ENCODE measurements at regions not wholly inside any gene's neighbourhood (a gene's known extent, or its start where the extent isn't known, plus 50 kb on each side); places are given as distances from the start of the nearest gene placed in this dataset.

GRCh38 chr12:111259231-111259630 is 109.7 kb downstream of the PHETA1 start:
- TF ChIP-seq, protein P1, sequence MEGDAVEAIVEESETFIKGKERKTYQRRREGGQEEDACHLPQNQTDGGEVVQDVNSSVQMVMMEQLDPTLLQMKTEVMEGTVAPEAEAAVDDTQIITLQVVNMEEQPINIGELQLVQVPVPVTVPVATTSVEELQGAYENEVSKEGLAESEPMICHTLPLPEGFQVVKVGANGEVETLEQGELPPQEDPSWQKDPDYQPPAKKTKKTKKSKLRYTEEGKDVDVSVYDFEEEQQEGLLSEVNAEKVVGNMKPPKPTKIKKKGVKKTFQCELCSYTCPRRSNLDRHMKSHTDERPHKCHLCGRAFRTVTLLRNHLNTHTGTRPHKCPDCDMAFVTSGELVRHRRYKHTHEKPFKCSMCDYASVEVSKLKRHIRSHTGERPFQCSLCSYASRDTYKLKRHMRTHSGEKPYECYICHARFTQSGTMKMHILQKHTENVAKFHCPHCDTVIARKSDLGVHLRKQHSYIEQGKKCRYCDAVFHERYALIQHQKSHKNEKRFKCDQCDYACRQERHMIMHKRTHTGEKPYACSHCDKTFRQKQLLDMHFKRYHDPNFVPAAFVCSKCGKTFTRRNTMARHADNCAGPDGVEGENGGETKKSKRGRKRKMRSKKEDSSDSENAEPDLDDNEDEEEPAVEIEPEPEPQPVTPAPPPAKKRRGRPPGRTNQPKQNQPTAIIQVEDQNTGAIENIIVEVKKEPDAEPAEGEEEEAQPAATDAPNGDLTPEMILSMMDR (IDR thresholded peaks at IDR 0.05; ENCODE audit: insufficient read depth, low read length) = no peak
- TF ChIP-seq POLR2AphosphoS5 (IDR thresholded peaks at IDR 0.05; ENCODE audit: low read depth) (no peak), GABPA (IDR thresholded peaks at IDR 0.05; ENCODE audit: low read depth) (no peak), SPI1 (IDR thresholded peaks at IDR 0.05; ENCODE audit: borderline replicate concordance, low read depth) (no peak)
- TF ChIP-seq, protein P2, sequence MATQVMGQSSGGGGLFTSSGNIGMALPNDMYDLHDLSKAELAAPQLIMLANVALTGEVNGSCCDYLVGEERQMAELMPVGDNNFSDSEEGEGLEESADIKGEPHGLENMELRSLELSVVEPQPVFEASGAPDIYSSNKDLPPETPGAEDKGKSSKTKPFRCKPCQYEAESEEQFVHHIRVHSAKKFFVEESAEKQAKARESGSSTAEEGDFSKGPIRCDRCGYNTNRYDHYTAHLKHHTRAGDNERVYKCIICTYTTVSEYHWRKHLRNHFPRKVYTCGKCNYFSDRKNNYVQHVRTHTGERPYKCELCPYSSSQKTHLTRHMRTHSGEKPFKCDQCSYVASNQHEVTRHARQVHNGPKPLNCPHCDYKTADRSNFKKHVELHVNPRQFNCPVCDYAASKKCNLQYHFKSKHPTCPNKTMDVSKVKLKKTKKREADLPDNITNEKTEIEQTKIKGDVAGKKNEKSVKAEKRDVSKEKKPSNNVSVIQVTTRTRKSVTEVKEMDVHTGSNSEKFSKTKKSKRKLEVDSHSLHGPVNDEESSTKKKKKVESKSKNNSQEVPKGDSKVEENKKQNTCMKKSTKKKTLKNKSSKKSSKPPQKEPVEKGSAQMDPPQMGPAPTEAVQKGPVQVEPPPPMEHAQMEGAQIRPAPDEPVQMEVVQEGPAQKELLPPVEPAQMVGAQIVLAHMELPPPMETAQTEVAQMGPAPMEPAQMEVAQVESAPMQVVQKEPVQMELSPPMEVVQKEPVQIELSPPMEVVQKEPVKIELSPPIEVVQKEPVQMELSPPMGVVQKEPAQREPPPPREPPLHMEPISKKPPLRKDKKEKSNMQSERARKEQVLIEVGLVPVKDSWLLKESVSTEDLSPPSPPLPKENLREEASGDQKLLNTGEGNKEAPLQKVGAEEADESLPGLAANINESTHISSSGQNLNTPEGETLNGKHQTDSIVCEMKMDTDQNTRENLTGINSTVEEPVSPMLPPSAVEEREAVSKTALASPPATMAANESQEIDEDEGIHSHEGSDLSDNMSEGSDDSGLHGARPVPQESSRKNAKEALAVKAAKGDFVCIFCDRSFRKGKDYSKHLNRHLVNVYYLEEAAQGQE (IDR thresholded peaks at IDR 0.05; ENCODE audit: insufficient replicate concordance, low read depth) = no peak

Measured in HL-60 (cell line).